HCT116 (cell line): ENCODE measurements at regions not wholly inside any gene's neighbourhood (a gene's known extent, or its start where the extent isn't known, plus 50 kb on each side); places are given as distances from the start of the nearest gene placed in this dataset.

Source experiments
- EZH2 ChIP-seq: fragments of 200-600 bp; sonication (generic); IDR thresholded peaks from 2 replicates; pipeline ENCODE4 v1.6.1; 2017; ENCODE audit warnings: antibody characterized with exemption, mixed run types
- FOSL1 ChIP-seq: IDR thresholded peaks from 2 replicates; pipeline ENCODE4 v1.6.1; 2012; ENCODE audit warnings: low read depth
- JUND ChIP-seq: IDR thresholded peaks from 2 replicates; pipeline ENCODE4 v1.6.1; 2012
- POLR2A ChIP-seq: IDR thresholded peaks from 2 replicates; pipeline ENCODE4 v1.7.0; 2011; ENCODE audit warnings: borderline replicate concordance; ENCODE audit not compliant: insufficient read depth, insufficient read length; ENCODE audit errors: extremely low read depth
- POLR2AphosphoS5 ChIP-seq: IDR thresholded peaks from 2 replicates; pipeline ENCODE4 v1.6.1; 2011; ENCODE audit warnings: mild to moderate bottlenecking, low read depth, low read length, moderate library complexity
- RAD21 ChIP-seq: IDR thresholded peaks from 2 replicates; pipeline ENCODE4 v1.6.1; 2012; ENCODE audit warnings: low read depth, mild to moderate bottlenecking
- SIN3A ChIP-seq: IDR thresholded peaks from 2 replicates; pipeline ENCODE4 v1.6.1; 2012; ENCODE audit warnings: low read depth
- SP1 ChIP-seq: IDR thresholded peaks from 2 replicates; pipeline ENCODE4 v1.6.1; 2012; ENCODE audit warnings: low read depth
- ZNF274 ChIP-seq: fragments of 200-500 bp; sonication (Bioruptor generic); IDR thresholded peaks from 2 replicates; pipeline ENCODE4 v1.6.1; 2014; ENCODE audit warnings: mild to moderate bottlenecking, low read depth, low read length, inconsistent platforms
- TF ChIP-seq, protein P1 (sequence below), 3 experiments: fragments of 200-600 bp in 1 of 3; sonication (generic) in 1 of 3; IDR thresholded peaks in 2 of 3; conservative IDR thresholded peaks in 1 of 3; 2 replicates each; pipeline ENCODE4 v1.5.1; 2012 to 2017; ENCODE audit warnings: low read depth in 2 of 3, low read length in 2 of 3, antibody characterized with exemption in 1 of 3, borderline replicate concordance in 1 of 3, control low read depth in 1 of 3, mild to moderate bottlenecking in 1 of 3, mixed read lengths in 1 of 3, mixed run types in 1 of 3, moderate library complexity in 1 of 3; ENCODE audit not compliant: insufficient read depth in 1 of 3
- TF ChIP-seq, protein P2 (sequence below): IDR thresholded peaks from 2 replicates; pipeline ENCODE4 v1.6.1; 2012

DNA sequence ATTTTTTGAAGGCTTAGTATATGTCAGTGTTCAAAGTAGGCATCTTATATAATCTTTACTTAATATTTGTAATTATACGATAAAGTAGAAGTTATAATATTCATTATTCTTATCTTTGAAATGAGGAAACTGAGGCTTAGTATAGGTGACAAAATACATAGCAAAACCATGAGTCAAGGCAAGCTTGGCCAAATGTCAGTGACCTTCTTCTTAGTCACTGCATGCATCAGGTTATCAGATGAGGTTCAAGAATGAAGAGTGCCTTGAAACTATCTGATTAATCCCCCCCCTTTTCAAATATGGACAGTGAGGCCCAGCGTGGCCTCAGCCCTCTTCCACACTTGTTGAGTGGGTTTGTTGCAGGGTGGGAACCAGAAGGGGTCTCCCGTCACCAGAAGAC is 59.3 kb downstream of the PMAIP1 start:
- TF ChIP-seq, protein P1, sequence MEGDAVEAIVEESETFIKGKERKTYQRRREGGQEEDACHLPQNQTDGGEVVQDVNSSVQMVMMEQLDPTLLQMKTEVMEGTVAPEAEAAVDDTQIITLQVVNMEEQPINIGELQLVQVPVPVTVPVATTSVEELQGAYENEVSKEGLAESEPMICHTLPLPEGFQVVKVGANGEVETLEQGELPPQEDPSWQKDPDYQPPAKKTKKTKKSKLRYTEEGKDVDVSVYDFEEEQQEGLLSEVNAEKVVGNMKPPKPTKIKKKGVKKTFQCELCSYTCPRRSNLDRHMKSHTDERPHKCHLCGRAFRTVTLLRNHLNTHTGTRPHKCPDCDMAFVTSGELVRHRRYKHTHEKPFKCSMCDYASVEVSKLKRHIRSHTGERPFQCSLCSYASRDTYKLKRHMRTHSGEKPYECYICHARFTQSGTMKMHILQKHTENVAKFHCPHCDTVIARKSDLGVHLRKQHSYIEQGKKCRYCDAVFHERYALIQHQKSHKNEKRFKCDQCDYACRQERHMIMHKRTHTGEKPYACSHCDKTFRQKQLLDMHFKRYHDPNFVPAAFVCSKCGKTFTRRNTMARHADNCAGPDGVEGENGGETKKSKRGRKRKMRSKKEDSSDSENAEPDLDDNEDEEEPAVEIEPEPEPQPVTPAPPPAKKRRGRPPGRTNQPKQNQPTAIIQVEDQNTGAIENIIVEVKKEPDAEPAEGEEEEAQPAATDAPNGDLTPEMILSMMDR (IDR thresholded peaks at IDR 0.05 in 2 of 3, conservative IDR thresholded peaks at IDR 0.05 in 1 of 3; ENCODE audit: borderline replicate concordance in 1 of 3, insufficient read depth in 1 of 3, low read depth in 2 of 3, low read length in 2 of 3): no peak
- TF ChIP-seq POLR2AphosphoS5 (peak; percentile 25; the same call in 1 of the 2 replicates), RAD21 (no peak), POLR2A (no peak), EZH2 (no peak), ZNF274 (no peak), SP1 (peak; percentile 76), JUND (peak; percentile 89), FOSL1 (peak; percentile 89), SIN3A (peak; percentile 40; the same call in 1 of the 2 replicates)
- TF ChIP-seq, protein P2, sequence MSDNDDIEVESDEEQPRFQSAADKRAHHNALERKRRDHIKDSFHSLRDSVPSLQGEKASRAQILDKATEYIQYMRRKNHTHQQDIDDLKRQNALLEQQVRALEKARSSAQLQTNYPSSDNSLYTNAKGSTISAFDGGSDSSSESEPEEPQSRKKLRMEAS: 0 out of 2 replicates have a peak, but pooled peaks have one; percentile 34
